Astrocyte of the cerebellum (primary cell): ENCODE measurements at regions not wholly inside any gene's neighbourhood (a gene's known extent, or its start where the extent isn't known, plus 50 kb on each side); places are given as distances from the start of the nearest gene placed in this dataset.
A peak's percentile ranks its signal among the peaks of the same experiment; 100 is the strongest.

Experiments
- DNase-seq: peaks from one replicate; pipeline ENCODE4 v3.0.0-alpha.2; 2011; ENCODE audit warnings: low read depth
- H3K4me3 ChIP-seq: 2 replicates; pipeline ENCODE4 v1.5.1; 2011; ENCODE audit warnings: mild to moderate bottlenecking, low read depth, low read length, moderate library complexity
- CTCF ChIP-seq: IDR thresholded peaks from 2 replicates; pipeline ENCODE4 v1.5.1; 2012; ENCODE audit warnings: low read length, low read depth, moderate library complexity, mild to moderate bottlenecking; ENCODE audit errors: missing control alignments
- in situ Hi-C: cut with HindIII; loops from 2 replicates; pipeline ENCODE4 v1.10.0; 2017; ENCODE audit warnings: low sequenced_read_pairs

- in situ Hi-C loops: no loop called here
- DNase-seq: no peak
- H3K4me3 ChIP-seq: no peak overlapping the region
- TF ChIP-seq CTCF: no peak
Measured at GRCh38 chr11:121833970-121834369, 282.0 kb downstream of the BLID start.

- no peak overlapping the region for H3K4me3 ChIP-seq
- no peak for TF ChIP-seq CTCF
- DNase-seq: peak; percentile 99
- in situ Hi-C loops: no loop called here
Measured at GRCh38 chr11:121829159-121829643, 286.8 kb downstream of the BLID start.

DNA sequence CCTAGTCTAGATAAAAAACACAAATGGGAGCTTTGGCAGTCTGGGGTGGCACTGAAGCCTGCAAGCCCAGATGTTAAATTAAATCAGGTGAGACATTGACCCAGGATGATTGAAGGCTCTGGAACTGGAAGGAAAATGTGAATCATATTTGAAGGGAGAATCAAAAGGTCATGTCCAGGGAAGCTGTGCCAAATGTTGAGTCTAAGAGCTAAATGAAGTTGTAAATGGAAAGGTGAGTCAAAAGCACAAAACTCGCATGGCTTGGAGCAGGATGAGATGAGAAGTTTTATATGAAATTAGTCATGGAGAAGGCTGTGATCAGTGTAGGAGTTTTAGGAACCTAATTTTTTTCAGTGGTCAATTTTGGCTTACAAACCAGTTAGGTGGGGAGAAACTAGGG, 301.1 kb downstream of the BLID start:
- no peak for TF ChIP-seq CTCF
- H3K4me3 ChIP-seq: no peak overlapping the region
- in situ Hi-C loops: no loop called here
- DNase-seq: no peak

- in situ Hi-C loops: no loop called here
- no peak for TF ChIP-seq CTCF
- H3K4me3 ChIP-seq: no peak overlapping the region
- DNase-seq: no peak
Measured at GRCh38 chr11:121814296-121814695, 301.7 kb downstream of the BLID start.

DNA sequence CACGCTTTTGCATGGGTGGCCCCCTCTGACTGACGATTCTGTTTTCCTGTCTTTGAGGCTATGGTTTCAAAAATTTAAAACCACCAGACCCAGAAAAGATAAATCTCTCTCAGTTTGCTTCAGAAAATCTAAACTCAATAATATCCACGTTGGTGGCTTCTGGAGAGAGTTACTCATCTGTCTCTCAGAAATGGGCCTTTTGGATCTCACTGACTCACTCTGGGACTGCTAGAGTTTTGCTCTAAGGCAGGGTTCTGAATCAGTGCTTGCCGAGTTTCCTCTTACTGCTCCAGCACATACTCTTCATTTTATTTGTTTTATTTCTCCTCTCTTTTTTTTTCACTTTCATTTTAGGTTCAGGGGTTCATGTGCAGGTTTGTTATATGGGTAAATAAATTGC, 305.7 kb downstream of the BLID start:
- no peak for TF ChIP-seq CTCF

DNA sequence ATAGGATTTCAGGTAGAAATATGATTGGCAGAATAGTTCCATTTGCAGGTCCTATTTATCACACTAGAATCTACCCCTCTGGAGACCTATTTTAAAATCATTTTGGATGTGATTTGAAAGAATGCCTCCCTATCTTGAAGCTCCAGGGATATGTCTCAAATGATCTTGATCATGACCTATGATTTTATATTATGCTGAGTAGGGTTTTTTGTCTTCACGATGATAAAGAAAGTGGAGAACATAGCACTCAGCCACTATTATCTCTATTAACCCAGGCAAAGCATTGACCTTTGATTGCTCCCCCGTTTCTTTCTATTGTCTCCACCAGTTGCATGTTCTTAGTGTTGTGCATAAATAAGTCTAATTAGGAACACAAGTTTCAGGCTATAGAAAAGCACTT, 307.9 kb downstream of the BLID start:
- no peak overlapping the region for H3K4me3 ChIP-seq
- no peak for DNase-seq
- in situ Hi-C loops: no loop called here
- no peak for TF ChIP-seq CTCF

More for the DNA sequence above, 305.7 kb downstream of the BLID start:
- no peak for DNase-seq
- no peak overlapping the region for H3K4me3 ChIP-seq
- in situ Hi-C loops: no loop called here

GRCh38 chr11:121807051-121807450, 309.0 kb downstream of the BLID start:
- H3K4me3 ChIP-seq: no peak overlapping the region
- no peak for DNase-seq
- in situ Hi-C loops: no loop called here
- no peak for TF ChIP-seq CTCF
